SKM-1 treated with dmso at 0.1 percent for 144 hours (cell line): ENCODE measurements at regions not wholly inside any gene's neighbourhood (a gene's known extent, or its start where the extent isn't known, plus 50 kb on each side); places are given as distances from the start of the nearest gene placed in this dataset.

ENCODE experiments used
- DNase-seq: peaks from one replicate; lab custom pipeline; 2025; ENCODE audit not compliant: unreplicated experiment; lab: John Stamatoyannopoulos, UW

DNA sequence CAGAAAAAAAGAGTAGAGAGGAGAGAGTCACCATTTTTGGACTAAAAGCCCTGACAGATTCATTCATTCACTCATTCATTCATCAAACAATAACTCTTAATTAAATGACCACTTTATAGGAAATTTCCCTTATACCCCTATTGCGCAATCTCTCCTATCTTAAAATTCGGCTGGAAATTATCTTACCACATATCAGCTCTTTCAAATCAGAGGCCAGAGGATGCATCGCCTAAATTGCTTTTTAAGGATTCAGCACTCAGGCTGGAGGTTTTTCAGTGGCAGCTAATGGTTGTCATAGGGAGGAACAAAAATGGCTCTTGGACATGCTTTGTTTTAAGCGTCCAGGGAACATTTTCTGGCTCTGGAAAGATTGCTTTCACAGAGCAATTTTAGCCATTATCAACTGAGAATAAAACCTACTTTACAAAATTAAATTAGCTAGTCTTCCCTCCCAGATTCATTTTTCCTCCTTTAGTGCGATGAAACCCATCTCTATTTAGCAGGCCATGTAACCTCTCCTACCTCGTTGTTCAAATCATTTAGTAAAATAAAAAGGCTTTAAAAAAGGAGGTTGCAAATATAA lies 115.2 kb downstream of the OLFM4 start:
- no peak for DNase-seq

DNA sequence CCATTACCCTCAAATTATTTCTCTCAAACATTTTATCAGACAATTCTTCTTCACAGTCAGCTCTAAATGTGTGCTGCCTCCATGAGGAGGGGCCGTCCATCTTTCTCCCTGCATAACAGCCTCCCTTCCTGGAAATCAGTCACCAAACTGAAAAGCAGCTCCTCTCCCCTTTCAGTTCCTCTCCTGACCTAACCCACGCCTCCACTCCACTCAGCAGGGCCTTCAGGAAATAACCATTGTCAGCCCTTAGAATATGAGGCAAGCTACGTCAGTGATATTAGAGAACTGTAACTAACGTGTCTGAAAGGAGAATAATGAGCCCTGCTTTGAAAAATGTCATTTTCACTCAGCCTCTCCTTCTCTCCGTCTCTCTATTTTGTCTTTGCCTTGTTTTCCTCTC lies 116.2 kb downstream of the OLFM4 start:
- no peak for DNase-seq

DNA sequence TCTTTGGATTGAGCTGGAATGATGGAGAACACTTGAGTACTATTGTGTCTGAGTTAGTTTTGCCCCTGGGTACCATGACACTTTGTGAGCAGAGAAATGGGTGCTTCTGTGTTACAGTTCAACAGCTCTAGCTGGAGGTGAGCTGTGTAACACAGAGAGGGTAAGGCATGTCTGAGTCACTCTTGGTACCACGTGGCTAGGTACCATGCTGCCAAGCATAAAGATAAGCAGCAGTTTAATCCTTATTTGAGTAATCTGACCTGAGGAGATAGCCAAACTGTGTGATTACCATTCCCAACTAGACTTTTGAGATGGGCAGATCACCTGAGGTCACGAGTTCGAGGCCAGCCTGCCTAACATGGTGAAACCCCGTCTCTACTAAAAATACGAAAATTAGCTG lies 122.0 kb downstream of the OLFM4 start:
- DNase-seq = no peak

DNA sequence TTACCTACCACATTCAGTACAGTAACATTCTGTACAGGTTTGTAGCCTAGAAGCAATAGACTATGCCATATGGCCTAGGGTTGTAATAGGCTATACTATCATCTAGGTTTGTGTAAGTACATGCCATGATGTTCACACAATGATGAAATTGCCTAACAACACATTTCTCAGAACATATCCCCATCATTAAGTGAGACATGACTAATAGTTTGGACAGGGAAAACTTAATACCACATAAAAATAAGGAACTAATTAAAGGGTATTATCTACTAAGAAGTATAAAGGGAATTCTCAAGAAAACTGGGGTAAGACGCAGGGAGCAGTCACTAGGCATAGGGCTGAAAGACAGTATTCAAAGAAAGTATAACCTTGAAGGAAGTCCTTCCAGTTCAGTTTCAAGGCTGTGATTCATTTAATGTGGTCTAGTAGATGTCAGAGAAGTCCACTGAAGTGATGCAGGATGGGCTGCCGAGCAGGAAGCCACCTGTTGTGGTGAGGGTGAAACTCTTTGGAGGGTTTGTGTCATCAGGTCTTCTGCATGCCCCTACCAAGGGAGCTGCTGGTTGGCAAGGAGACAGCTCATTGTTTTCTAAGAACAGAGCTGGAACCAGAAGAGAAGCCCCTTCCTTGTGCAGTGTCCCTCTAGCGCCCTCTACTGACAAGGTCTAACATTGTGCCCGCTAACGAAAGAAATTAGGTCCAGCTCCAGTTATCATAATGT lies 122.9 kb downstream of the OLFM4 start:
- peak; percentile 47 for DNase-seq

DNA sequence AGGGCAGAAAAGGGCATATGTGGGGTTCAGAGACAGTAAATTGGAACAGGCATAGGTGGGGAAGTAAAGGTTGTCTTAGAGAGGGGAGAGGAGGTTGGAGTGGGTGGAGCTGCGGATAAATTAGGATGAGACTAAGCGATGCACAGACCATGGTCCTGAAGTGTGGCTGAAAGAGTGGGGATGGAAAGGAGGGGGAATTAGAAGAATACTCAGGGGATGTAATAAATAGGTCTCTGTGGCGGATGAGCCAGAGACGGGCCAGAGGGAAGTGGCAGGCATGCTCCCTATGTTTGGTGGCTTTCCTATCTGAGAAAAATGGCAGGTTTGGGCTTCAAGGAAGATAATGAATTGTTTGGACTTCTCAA lies 123.4 kb downstream of the OLFM4 start:
- DNase-seq = no peak

DNA sequence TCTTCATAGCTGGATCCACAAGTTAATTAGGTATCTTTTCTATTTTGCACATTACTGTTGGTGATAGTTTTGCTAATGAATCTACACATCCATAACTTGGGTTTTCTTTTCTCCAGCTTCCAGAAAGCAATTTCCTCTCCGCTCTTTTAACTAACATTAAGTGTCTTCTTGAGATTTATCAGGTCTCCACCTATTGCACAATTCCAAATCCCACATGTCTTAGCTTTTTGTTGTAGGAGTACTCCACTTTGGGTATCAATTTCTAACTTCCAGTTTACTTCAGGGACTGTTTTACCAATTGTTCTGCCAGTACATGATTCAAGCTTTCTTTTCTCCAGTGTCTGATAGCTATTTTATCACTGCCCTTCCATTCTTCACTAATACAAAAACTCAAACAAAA lies 129.6 kb downstream of the OLFM4 start:
- DNase-seq = no peak

DNA sequence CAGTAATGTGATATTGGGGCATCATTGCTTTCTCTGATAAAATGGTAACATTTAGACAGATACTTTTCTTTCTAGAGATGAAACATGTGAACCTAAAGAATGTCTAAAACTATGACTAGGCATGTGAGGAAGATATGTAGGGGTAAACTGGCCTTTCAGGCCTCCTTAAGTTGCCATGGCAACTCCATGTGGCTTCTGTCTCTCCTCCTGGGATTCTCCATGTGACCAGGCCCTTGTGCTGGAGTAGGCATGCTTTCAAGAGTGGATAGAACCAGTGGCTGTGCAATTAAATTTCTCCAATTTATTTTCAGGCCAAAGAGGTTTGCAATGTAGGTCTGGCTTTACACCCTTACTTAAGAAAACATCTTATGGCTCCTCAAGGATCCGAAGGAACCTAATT lies 130.8 kb downstream of the OLFM4 start:
- DNase-seq = no peak

DNA sequence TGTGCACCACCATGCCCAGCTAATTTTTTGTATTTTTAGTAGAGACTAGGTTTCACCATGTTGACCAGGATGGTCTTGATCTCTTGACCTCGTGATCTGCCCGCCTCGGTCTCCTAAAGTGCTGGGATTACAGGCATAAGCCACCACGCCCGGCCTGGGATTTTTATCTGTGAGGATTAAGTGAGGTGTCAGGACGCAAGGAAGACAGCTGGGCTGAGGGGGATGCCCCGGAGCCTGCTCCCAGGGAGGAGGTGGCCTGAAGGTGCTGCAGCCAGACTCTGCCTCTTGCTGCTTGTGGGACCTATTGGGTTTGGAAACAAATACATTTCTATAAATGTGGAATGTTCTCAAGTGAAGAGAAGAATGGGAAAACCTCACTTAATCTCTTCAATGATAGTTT lies 131.6 kb downstream of the OLFM4 start:
- DNase-seq = no peak

DNA sequence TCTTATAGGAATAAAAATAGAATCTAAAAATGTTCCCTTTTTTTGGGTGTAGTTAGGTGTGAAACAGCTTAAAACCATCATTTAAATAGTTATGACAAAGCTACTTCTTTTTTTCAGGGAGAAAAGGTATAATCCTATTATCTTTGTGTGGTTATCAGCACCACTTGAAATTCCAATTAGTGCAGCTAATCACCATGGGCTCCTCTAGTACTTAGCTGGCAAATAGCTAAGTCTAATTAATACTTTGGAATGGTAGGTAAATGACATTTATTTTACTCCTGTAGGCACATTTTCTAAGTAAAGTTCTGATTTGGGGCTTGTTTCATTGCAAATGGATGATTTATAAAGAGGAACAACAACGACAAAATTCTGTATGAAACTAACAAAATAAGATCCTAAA lies 132.6 kb downstream of the OLFM4 start:
- no peak for DNase-seq

DNA sequence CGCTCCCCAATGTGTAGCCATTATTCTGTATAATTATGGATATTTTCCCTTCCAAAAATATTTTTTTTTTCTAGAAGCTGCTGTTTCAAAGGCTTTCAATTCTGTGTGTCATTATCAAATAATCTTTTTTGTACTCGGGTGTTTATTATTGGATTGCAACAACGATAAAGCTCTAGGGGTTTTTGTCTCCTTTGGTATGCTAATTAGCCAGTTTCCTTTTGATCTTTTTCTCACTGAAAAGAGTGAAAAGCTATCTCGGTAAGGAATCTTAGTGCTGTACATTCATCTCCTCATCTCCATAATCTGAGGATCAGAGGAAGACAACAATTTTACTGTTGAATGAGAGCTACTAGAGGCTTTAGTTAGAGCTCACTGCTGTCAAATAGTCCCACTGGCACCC lies 136.6 kb downstream of the OLFM4 start:
- DNase-seq = no peak

DNA sequence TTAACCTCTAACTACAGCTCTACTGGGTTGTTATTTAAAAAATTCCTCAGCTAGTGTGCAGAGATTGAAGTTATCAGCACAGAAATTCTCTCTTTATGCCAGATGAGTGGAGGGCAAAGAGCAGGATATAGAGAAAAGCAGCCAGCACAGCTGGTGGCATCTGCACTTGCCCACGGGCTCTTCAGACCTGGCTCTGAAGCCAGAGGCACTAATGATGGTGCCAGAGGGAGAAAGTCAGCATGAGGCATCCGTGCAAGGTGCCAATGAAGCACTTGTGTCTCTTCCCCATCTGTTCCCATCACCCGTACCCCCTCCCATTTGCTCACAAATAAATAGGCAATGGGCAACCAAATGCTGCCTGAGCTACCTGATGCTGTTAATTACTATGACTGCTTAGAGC lies 138.9 kb downstream of the OLFM4 start:
- no peak for DNase-seq

DNA sequence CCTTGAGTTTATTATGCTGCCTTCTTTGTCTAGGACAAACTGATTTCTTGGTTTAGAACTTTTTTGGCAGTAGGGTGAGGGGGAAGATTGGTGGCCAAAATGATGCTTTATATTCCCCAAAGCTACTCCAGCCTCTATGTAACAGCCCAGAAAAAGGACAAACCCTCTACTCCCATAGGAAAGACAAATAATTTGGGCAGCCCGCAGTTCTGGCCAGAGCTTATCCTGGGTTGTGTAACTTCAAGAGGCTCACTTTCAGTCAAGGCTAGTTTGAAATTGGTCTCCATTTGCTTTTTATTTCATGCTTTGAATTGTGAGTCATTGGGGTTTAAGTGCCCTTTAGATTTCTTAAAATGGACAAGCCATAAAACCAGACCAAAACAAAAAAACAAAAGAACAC lies 142.3 kb downstream of the OLFM4 start:
- DNase-seq = no peak

DNA sequence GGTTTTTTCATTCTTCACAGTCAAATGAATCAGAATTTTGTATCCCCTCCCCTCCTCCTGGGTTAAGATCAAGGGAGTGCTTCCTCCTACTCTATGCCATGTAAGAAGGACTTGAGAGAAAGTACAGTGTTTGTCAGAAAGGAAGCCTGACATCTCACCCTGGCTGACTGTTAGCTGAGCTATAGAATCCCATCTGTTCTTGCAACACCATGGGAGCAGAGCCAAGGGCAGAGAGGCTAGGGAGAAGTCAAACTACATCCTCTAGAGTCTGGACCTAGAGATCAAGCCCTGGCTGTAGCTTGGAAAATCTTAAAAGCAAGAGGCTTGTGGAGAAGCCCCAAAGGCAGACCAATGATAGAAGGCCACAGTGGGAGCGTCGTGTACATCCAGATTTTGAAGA lies 145.9 kb downstream of the OLFM4 start:
- no peak for DNase-seq

DNA sequence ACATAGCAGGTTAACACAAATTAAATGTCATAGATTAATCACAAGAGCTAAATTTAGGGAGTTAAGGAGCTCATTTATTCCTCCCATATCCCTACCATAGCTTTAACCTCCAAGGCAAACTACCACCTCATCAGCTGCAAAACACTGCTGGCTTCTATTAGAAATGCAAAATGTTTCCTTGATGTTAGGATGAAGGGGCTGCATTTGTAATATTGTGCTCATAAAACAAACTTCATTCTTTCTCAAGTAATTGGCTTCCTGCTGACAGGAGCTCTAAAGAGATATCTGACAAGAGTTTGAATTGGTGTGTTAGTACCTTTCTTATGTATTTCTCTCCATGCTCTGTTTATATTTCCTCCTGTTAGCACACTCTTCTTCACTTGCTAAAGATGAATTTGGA lies 152.1 kb downstream of the OLFM4 start:
- no peak for DNase-seq

DNA sequence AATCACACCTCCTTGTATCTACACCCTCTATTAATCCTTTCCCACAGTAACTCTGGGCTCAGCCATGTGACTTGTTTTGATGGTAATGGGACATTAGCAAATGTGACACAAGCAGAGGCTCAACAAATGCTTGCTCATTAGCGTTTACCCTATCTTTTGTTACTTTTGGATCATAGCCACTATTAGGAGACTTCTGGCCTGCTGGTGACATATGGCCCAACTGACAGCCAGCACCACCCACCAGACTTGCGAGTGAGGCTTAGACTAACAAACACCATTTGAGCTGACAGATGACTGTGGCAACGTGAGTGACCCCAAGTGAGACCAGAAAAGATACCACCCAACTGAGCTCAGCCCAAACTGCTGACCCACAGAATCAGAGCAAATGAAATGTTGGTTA lies 154.1 kb downstream of the OLFM4 start:
- DNase-seq = no peak

DNA sequence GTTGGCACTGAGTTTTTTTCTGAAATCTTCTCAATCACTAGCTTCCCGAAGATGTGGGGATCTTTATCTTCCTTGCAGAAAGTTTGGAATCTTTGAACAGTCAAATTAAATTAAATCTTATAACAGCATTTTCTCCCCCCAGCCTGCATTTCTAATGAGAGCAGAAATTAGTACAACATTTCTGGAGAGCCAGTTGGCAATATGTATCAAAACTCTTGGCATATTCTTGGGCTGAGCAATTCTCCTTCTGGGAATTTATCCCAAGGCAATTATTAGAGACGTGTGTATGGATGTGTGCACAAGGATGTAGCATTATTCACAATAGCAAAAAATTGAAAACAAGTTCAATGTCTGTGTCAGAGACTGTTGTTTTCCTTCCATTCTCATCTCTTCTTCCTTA lies 159.5 kb downstream of the OLFM4 start:
- no peak for DNase-seq

DNA sequence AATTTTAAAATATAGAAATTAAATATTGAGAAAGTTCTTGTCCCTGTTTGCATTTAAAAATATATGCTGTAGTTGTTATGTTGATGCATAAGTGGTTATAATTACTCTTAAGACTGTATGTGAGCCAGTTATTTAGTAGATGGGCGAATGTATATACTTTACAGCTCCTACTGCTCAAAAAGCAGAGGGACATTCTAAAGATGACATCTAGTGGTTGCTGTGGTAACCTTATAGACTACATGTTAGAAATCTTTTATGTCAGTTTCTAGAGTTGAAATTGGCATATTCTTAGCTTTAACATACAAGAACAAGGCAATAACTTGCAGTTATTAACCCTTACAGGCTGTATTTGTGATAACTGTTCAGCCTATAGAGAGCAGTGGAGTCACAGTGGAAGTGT lies 160.5 kb downstream of the OLFM4 start:
- DNase-seq = no peak

DNA sequence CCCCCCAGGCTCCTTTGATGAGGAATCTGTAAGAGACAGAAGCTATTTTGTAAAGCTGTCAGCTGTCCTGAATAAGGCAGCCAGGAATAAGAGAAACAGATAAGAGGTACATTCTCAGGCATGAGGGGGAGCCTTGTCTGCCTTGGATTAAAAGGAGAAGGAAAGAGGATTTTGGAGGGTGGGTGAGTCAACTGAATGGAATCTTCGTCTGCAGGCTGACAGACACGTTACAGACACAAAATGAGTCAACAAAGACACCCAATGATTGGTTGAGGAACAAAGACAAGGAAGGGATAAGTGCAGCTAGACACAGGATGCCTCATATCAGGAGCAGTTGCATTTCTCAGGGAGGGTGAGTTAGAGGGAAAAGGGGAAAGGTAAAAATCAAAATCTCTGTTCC lies 162.5 kb downstream of the OLFM4 start:
- DNase-seq = no peak

DNA sequence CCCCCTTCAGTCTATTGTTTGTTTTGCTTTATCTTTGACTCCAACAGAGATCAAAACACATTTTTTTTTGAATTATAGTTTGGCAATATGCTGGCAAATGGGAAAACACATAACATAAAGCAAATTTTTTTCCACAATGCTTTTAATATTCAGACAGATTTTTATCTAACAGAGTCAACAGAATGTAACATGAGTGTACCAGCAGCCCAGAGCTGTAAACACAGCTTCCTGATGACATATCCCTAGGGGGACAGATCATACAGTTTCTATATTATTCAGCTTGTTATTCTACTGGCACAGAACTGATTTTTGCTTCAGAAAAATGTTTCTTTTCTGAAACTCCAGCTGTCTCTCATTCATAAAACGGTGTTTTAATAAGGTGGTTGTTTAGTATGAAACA lies 168.8 kb downstream of the OLFM4 start:
- DNase-seq = no peak

DNA sequence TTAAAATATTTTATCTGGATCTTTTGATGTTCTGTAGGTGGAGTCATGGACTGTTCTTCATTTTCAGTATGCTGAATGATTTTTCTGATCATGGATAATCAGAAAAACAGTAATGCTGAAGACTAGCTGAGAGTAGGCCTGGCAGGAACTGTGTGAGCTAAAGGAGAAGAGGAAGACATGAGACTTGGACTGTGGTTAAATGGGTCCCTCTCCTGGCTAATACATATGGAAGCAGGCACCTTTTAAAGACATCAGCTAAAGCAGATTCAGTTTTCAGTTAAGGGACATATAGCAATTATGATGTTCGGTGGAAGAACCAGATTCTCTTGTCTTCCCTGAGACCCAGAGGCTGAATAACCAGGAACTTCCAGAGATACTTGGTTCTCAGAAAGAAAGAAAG lies 169.4 kb downstream of the OLFM4 start:
- DNase-seq = no peak

DNA sequence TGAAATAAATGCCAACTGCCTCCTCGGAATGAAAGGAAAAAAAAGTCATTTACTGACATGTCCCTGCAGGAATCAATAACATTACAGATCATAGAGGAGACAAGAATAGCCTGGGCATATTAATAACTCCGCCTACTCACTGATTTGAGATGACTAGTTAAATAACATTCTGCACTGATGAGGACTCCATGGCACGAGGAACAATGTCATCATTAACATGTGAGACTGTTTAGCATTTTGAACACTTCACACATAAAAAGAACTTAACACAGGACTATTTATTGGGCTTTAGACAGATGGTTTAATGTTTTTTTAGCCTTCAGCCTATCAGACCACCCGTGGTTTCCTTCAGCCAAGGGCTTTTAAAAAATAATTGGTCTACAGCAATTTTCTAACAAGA lies 170.1 kb downstream of the OLFM4 start:
- DNase-seq = no peak

DNA sequence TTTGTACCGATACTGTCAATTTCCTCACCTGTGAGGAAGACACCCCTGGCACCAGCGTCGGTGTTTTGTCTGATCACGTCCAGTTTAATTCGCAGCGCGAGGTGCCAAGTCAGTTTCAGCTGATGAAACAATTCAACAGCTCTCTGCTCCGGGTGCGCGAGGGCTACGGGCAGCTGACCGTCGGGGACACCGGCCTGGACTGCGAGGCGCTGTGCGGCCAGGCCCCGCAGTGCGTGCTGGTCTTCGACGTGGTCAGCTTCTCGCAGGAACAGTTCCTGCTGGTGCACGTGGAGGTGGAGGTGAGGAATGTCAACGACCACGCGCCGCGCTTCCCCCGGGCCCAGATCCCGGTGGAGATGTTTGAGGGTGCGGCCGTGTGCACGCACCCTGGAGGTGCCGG lies 171.5 kb downstream of the OLFM4 start:
- DNase-seq = no peak
